Endothelial cell of umbilical vein (primary cell): ENCODE measurements at regions not wholly inside any gene's neighbourhood (a gene's known extent, or its start where the extent isn't known, plus 50 kb on each side); places are given as distances from the start of the nearest gene placed in this dataset.

Experiments
- EZH2 ChIP-seq: IDR thresholded peaks from 2 replicates; pipeline ENCODE4 v1.6.1; 2012; ENCODE audit warnings: borderline replicate concordance, low read depth, mild to moderate bottlenecking, moderate library complexity, low read length, inconsistent platforms; ENCODE audit not compliant: severe bottlenecking
- FOS ChIP-seq: IDR thresholded peaks from 2 replicates; pipeline ENCODE4 v1.6.1; 2011; ENCODE audit warnings: mild to moderate bottlenecking, low read length, moderate library complexity, borderline replicate concordance; ENCODE audit not compliant: insufficient read depth
- JUN ChIP-seq: IDR thresholded peaks from 2 replicates; pipeline ENCODE4 v1.6.1; 2011; ENCODE audit warnings: borderline replicate concordance, low read depth; ENCODE audit not compliant: insufficient read length, insufficient read depth
- MYC ChIP-seq: IDR thresholded peaks from one replicate; pipeline ENCODE4 v1.6.1; 2011; ENCODE audit warnings: mild to moderate bottlenecking, low read depth, low read length
- POLR2A ChIP-seq: IDR thresholded peaks from 2 replicates; pipeline ENCODE4 v1.6.1; 2012; ENCODE audit warnings: low read depth, mild to moderate bottlenecking, control low read depth, low read length
- POLR2AphosphoS5 ChIP-seq: IDR thresholded peaks from 2 replicates; pipeline ENCODE4 v1.6.1; 2012; ENCODE audit warnings: low read depth, mild to moderate bottlenecking, control low read depth, low read length, moderate library complexity; ENCODE audit not compliant: insufficient read depth
- TF ChIP-seq, protein P1 (sequence below), 2 donors: IDR thresholded peaks; 1 replicate in 1 of 2; 2 replicates in 1 of 2; pipeline ENCODE4 v1.5.1; 2011; ENCODE audit warnings: low read length in 2 of 2, mild to moderate bottlenecking in 2 of 2, moderate library complexity in 2 of 2, control low read depth in 1 of 2, inconsistent platforms in 1 of 2, low read depth in 1 of 2; ENCODE audit not compliant: insufficient read depth in 1 of 2; ENCODE audit errors: extremely low read depth in 1 of 2
- TF ChIP-seq, protein P2 (sequence below): IDR thresholded peaks from 2 replicates; pipeline ENCODE4 v1.6.1; 2011; ENCODE audit not compliant: insufficient read depth, insufficient read length

- TF ChIP-seq, protein P1, sequence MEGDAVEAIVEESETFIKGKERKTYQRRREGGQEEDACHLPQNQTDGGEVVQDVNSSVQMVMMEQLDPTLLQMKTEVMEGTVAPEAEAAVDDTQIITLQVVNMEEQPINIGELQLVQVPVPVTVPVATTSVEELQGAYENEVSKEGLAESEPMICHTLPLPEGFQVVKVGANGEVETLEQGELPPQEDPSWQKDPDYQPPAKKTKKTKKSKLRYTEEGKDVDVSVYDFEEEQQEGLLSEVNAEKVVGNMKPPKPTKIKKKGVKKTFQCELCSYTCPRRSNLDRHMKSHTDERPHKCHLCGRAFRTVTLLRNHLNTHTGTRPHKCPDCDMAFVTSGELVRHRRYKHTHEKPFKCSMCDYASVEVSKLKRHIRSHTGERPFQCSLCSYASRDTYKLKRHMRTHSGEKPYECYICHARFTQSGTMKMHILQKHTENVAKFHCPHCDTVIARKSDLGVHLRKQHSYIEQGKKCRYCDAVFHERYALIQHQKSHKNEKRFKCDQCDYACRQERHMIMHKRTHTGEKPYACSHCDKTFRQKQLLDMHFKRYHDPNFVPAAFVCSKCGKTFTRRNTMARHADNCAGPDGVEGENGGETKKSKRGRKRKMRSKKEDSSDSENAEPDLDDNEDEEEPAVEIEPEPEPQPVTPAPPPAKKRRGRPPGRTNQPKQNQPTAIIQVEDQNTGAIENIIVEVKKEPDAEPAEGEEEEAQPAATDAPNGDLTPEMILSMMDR (IDR thresholded peaks at IDR 0.05; ENCODE audit: extremely low read depth in 1 of 2, insufficient read depth in 1 of 2, low read depth in 1 of 2, low read length in 2 of 2): no peak
- TF ChIP-seq POLR2A (no peak), POLR2AphosphoS5 (no peak), EZH2 (no peak), FOS (no peak), MYC (no peak), JUN (no peak)
- TF ChIP-seq, protein P2, sequence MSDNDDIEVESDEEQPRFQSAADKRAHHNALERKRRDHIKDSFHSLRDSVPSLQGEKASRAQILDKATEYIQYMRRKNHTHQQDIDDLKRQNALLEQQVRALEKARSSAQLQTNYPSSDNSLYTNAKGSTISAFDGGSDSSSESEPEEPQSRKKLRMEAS: no peak
These were observed 144.0 kb upstream of the RPS23 start for GRCh38 chr5:82422001-82422740.
